ENCODE measurements at regions not wholly inside any gene's neighbourhood (a gene's known extent, or its start where the extent isn't known, plus 50 kb on each side); places are given as distances from the start of the nearest gene placed in this dataset.

GRCh38 chr14:94673781-94674231, 61.6 kb downstream of the SERPINA3 start:
- Histone ChIP-seq H3K9me3 (ENCODE audit: control insufficient read depth in 2 of 3, insufficient read depth in 1 of 3, low read length in 3 of 3) (no peaks in the 10 kb centered on the region), H3K4me3 (ENCODE audit: low read length in 3 of 3) (no peak overlapping the region), H3K9ac (ENCODE audit: low read length in 3 of 3) (no peak overlapping the region), H3K4me1 (ENCODE audit: control insufficient read depth in 2 of 3, insufficient read depth in 2 of 3, low read depth in 1 of 3, low read length in 3 of 3) (no peaks in the 10 kb centered on the region), H3K36me3 (ENCODE audit: control insufficient read depth in 2 of 3, insufficient read depth in 3 of 3, low read length in 3 of 3) (no peaks in the 10 kb centered on the region), H3K27me3 (ENCODE audit: control insufficient read depth, insufficient read depth, low read length) (no peaks in the 10 kb centered on the region), H3K27ac (ENCODE audit: low read depth in 2 of 2, low read length in 2 of 2) (no peak overlapping the region)
- FAIRE-seq: no peak
- TF ChIP-seq, protein P1, sequence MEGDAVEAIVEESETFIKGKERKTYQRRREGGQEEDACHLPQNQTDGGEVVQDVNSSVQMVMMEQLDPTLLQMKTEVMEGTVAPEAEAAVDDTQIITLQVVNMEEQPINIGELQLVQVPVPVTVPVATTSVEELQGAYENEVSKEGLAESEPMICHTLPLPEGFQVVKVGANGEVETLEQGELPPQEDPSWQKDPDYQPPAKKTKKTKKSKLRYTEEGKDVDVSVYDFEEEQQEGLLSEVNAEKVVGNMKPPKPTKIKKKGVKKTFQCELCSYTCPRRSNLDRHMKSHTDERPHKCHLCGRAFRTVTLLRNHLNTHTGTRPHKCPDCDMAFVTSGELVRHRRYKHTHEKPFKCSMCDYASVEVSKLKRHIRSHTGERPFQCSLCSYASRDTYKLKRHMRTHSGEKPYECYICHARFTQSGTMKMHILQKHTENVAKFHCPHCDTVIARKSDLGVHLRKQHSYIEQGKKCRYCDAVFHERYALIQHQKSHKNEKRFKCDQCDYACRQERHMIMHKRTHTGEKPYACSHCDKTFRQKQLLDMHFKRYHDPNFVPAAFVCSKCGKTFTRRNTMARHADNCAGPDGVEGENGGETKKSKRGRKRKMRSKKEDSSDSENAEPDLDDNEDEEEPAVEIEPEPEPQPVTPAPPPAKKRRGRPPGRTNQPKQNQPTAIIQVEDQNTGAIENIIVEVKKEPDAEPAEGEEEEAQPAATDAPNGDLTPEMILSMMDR (IDR thresholded peaks at IDR 0.05; ENCODE audit: borderline replicate concordance, extremely low read depth, insufficient read depth): no peak
- intact Hi-C loops (cut with DNase I): no loop called here
- peak in 2 of 5 donors; percentile 37 to 38 for DNase-seq
